Lower leg skin (tissue), 3 donors: ENCODE measurements at regions not wholly inside any gene's neighbourhood (a gene's known extent, or its start where the extent isn't known, plus 50 kb on each side); places are given as distances from the start of the nearest gene placed in this dataset.

Experiments
- POLR2A ChIP-seq, 2 donors: fragments of 450-650 bp; IDR thresholded peaks; one replicate each; pipeline ENCODE4 v1.6.1; 2016 to 2017; ENCODE audit warnings: antibody characterized with exemption in 2 of 2, mild to moderate bottlenecking in 1 of 2, moderate library complexity in 1 of 2
- TF ChIP-seq, protein P1 (sequence below), 3 donors: fragments of 450-650 bp; IDR thresholded peaks; one replicate each; pipeline ENCODE4 v1.5.1; 2016; ENCODE audit warnings: antibody characterized with exemption in 3 of 3, mild to moderate bottlenecking in 3 of 3, moderate library complexity in 2 of 3

DNA sequence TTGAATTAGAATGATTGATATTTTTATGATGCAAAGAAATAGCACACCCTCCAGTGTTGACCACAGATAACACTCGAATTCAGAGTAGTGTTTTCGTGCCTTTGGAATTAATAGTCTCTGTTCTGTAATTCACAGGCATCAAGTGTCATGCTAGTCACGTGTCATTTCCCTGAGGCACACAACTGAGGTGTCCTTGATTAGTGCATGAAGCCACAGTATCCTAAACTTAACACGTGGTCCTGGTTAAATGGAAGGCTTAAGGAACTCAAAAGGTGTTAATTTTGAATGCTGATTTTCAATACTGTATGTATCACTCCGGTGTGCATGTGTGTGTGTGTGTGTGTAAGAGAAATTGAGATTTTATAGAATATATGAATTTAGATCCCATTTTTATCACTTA is 625.6 kb downstream of the TMEM114 start:
- TF ChIP-seq, protein P1, sequence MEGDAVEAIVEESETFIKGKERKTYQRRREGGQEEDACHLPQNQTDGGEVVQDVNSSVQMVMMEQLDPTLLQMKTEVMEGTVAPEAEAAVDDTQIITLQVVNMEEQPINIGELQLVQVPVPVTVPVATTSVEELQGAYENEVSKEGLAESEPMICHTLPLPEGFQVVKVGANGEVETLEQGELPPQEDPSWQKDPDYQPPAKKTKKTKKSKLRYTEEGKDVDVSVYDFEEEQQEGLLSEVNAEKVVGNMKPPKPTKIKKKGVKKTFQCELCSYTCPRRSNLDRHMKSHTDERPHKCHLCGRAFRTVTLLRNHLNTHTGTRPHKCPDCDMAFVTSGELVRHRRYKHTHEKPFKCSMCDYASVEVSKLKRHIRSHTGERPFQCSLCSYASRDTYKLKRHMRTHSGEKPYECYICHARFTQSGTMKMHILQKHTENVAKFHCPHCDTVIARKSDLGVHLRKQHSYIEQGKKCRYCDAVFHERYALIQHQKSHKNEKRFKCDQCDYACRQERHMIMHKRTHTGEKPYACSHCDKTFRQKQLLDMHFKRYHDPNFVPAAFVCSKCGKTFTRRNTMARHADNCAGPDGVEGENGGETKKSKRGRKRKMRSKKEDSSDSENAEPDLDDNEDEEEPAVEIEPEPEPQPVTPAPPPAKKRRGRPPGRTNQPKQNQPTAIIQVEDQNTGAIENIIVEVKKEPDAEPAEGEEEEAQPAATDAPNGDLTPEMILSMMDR (IDR thresholded peaks at IDR 0.05) = no peak
- no peak for TF ChIP-seq POLR2A (IDR thresholded peaks at IDR 0.05)
